ENCODE measurements at regions not wholly inside any gene's neighbourhood (a gene's known extent, or its start where the extent isn't known, plus 50 kb on each side); places are given as distances from the start of the nearest gene placed in this dataset.

DNA sequence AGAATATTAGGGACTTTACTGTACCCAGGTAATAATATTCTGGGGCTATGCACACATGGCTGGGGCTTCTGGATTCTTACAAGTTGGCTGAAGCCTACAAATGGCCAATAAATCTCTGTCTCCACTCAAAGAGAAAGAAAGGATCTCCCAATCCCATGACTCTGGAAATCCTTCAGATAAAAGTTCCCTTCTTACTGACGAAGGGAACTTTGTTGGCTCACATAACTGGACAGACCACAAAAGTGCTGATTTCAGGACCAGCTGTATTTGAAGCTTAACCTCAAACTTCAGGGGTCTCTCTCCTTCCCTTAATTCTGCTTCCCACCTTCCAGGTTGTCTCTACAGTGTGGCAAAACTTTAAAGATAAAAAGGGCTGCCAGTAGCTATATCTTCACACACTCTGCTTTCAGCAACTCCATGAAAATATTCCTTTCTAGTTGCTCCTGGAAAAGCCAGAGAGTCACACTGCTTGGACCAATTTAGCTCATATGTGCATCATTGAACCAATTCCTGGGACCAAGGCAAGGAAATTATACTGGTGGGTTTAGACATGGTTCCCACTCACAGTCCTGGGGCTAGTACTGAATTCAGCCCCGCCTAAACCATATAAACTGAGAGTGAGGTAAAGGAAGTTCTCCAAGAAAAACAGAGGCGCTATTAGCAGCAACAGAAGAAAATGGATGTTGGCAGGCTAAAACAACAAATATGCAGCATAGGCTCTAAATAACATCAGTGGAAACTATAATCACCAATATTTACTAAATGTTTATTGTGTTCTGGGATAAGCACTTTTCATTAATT lies 290.0 kb upstream of the GADL1 start:
- TF ChIP-seq POLR2A (IDR thresholded peaks at IDR 0.05) (no peak), CTCF (IDR thresholded peaks at IDR 0.05) (no peak)

GRCh38 chr3:31185062-31185357 lies 290.5 kb upstream of the GADL1 start:
- TF ChIP-seq CTCF (IDR thresholded peaks at IDR 0.05) (no peak), POLR2A (IDR thresholded peaks at IDR 0.05) (no peak)
- no peaks in the 10 kb centered on the region for H3K4me1 ChIP-seq
- DNase-seq: no peak
- no peaks in the 10 kb centered on the region for H3K36me3 ChIP-seq
- H3K27me3 ChIP-seq: no peaks in the 10 kb centered on the region
- no peak overlapping the region for H3K4me3 ChIP-seq
- 55 to 57% methylated on average over 2 of the region's 2 CpGs for WGBS, 2 donors
- intact Hi-C loops (cut with DNase I): no loop called here
- no peaks in the 10 kb centered on the region for H3K9me3 ChIP-seq
- no peak overlapping the region for H3K27ac ChIP-seq

More for the DNA sequence above, 290.0 kb upstream of the GADL1 start:
- WGBS, 2 donors: 57 to 79% methylated on average over 3 of the region's 3 CpGs
- H3K27me3 ChIP-seq: no peaks in the 10 kb centered on the region
- no peak overlapping the region for H3K4me3 ChIP-seq
- no peak overlapping the region for H3K27ac ChIP-seq
- no peaks in the 10 kb centered on the region for H3K36me3 ChIP-seq
- H3K9me3 ChIP-seq: no peaks in the 10 kb centered on the region
- intact Hi-C loops (cut with DNase I): no loop called here
- H3K4me1 ChIP-seq: no peaks in the 10 kb centered on the region
- no peak for DNase-seq

DNA sequence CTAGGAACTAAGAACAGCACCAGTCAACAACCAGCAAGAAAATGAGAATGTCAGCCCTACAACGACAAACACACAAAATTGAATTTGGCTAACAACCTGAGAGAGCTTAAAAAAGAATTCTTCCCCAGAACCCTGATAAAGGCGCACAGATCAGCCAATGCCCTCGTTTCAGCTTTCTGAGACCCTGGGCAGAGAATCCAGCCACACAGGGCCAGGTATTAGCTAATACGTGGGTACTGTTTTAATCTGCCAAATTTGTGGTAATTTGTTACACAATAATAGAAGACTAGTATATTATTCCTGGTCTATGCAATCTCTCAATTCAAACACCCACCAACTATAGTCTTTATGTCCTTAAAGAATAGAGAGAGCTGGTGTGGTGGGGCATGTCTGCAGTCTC lies 291.6 kb upstream of the GADL1 start:
- 70 to 82% methylated on average over 4 of the region's 4 CpGs for WGBS, 2 donors
- H3K4me1 ChIP-seq: no peaks in the 10 kb centered on the region
- no peaks in the 10 kb centered on the region for H3K36me3 ChIP-seq
- intact Hi-C loops (cut with DNase I): no loop called here
- H3K27ac ChIP-seq: no peak overlapping the region
- no peak overlapping the region for H3K4me3 ChIP-seq
- no peak for TF ChIP-seq POLR2A (IDR thresholded peaks at IDR 0.05)
- no peak for TF ChIP-seq CTCF (IDR thresholded peaks at IDR 0.05)
- no peaks in the 10 kb centered on the region for H3K9me3 ChIP-seq
- H3K27me3 ChIP-seq: no peaks in the 10 kb centered on the region
- DNase-seq: no peak

DNA sequence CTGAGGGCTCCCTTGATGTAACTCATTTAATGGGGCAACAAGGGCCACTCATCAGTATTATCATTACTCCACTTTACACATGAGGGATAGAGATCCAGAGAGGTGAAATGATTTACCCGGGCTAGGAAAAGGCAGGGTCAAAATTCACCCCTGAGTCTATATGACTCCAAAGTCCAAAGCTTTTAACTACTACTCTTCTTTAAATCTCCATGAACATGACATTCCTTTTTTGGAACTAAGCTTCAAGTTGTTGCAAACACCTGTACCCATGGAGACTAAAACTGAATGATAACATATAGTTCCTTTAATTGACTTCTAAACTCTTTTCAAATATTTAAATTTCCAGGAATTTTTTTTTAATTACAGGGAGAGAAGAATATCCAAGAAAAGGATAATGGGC lies 292.9 kb upstream of the GADL1 start:
- intact Hi-C loops (cut with DNase I): no loop called here
- no peaks in the 10 kb centered on the region for H3K36me3 ChIP-seq
- H3K27ac ChIP-seq: no peak overlapping the region
- TF ChIP-seq POLR2A (IDR thresholded peaks at IDR 0.05) (no peak), CTCF (IDR thresholded peaks at IDR 0.05) (no peak)
- no peaks in the 10 kb centered on the region for H3K9me3 ChIP-seq
- WGBS, 2 donors: 85 to 100% methylated on average over 1 of the region's 1 CpG
- no peaks in the 10 kb centered on the region for H3K27me3 ChIP-seq
- no peaks in the 10 kb centered on the region for H3K4me1 ChIP-seq
- no peak for DNase-seq
- no peak overlapping the region for H3K4me3 ChIP-seq

GRCh38 chr3:31188112-31188511 lies 293.7 kb upstream of the GADL1 start:
- no peaks in the 10 kb centered on the region for H3K4me1 ChIP-seq
- no peaks in the 10 kb centered on the region for H3K27me3 ChIP-seq
- WGBS, 2 donors: 65 to 81% methylated on average over 6 of the region's 6 CpGs
- H3K4me3 ChIP-seq: no peak overlapping the region
- H3K27ac ChIP-seq: no peak overlapping the region
- TF ChIP-seq CTCF (IDR thresholded peaks at IDR 0.05): no peak
- no peaks in the 10 kb centered on the region for H3K9me3 ChIP-seq
- H3K36me3 ChIP-seq: no peaks in the 10 kb centered on the region
- no peak for DNase-seq
- intact Hi-C loops (cut with DNase I): no loop called here

All from esophagus squamous epithelium (tissue), 5 donors.